Smooth muscle cell (in vitro differentiated cells): ENCODE measurements at regions not wholly inside any gene's neighbourhood (a gene's known extent, or its start where the extent isn't known, plus 50 kb on each side); places are given as distances from the start of the nearest gene placed in this dataset.

ENCODE experiments used
- DNase-seq: peaks from one replicate; lab custom pipeline; 2025; ENCODE audit not compliant: unreplicated experiment; lab: John Stamatoyannopoulos, UW
- H2AFZ ChIP-seq: fragments of 200-600 bp; sonication (generic); 2 replicates; pipeline ENCODE4 v1.6.0; 2016; ENCODE audit warnings: antibody characterized with exemption, low read depth, mild to moderate bottlenecking
- H3F3A ChIP-seq: fragments of 200-600 bp; sonication (generic); 2 replicates; pipeline ENCODE4 v1.6.0; 2017; ENCODE audit warnings: antibody characterized with exemption, low read depth
- H3K27ac ChIP-seq: fragments of 200-600 bp; sonication (generic); 2 replicates; pipeline ENCODE4 v1.5.1; 2016; ENCODE audit warnings: low read depth, mild to moderate bottlenecking
- H3K27me3 ChIP-seq: fragments of 200-600 bp; sonication (generic); 2 replicates; pipeline ENCODE4 v1.6.1; 2016; ENCODE audit warnings: low read depth, mild to moderate bottlenecking
- H3K36me3 ChIP-seq: fragments of 200-600 bp; sonication (generic); 2 replicates; pipeline ENCODE4 v1.5.1; 2016; ENCODE audit warnings: low read depth
- H3K4me1 ChIP-seq: fragments of 200-600 bp; sonication (generic); 2 replicates; pipeline ENCODE4 v1.5.1; 2016; ENCODE audit warnings: low read depth
- H3K4me2 ChIP-seq: fragments of 200-600 bp; sonication (generic); 2 replicates; pipeline ENCODE4 v1.6.0; 2016; ENCODE audit warnings: mild to moderate bottlenecking
- H3K4me3 ChIP-seq: fragments of 200-600 bp; sonication (generic); 2 replicates; pipeline ENCODE4 v1.5.1; 2016; ENCODE audit warnings: mild to moderate bottlenecking
- H3K79me2 ChIP-seq: fragments of 200-600 bp; sonication (generic); 2 replicates; pipeline ENCODE4 v1.6.0; 2016; ENCODE audit warnings: low read depth, mild to moderate bottlenecking
- H3K9ac ChIP-seq: fragments of 200-600 bp; sonication (generic); 2 replicates; pipeline ENCODE4 v1.6.0; 2016; ENCODE audit warnings: low read depth
- H3K9me3 ChIP-seq: fragments of 200-600 bp; sonication (generic); replicated peaks from 2 replicates; pipeline ENCODE4 v1.5.1; 2016; ENCODE audit warnings: low read depth
- H4K20me1 ChIP-seq: fragments of 200-600 bp; sonication (generic); 2 replicates; pipeline ENCODE4 v1.6.0; 2016; ENCODE audit warnings: low read depth
- WGBS: methylation state at CpG from one replicate; pipeline ENCODE4 v1.1.7; 2016; ENCODE audit warnings: low lambda C conversion rate; 5-methylcytosine and 5-hydroxymethylcytosine counted together
- TF ChIP-seq, protein P1 (sequence below): fragments of 200-600 bp; sonication (generic); IDR thresholded peaks from 2 replicates; pipeline ENCODE4 v1.5.1; 2017; ENCODE audit warnings: borderline replicate concordance, mild to moderate bottlenecking, antibody characterized with exemption; ENCODE audit not compliant: insufficient read depth, poor library complexity, severe bottlenecking

DNA sequence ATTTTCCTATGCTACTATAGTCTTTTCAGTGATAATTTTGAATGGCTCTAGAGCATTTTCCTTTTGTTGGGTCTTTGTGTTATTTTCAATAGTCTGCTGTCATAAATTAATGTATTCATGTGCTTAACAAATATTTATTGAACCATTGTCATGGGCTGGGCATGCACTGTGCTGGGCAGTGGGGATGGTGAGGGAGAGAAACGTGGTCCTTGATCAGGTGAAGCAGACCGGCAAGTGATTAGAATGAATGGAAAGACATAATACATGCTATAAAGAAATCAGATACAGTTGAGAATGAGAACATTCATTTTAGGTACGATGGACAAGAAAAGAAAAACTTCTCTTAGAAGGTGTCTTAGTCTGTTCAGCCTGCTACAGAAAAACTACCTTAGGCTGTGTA lies 66.1 kb downstream of the KIF4B start:
- Histone ChIP-seq H3K9ac (no peak overlapping the region), H3K4me2 (no peak overlapping the region), H3K4me3 (no peak overlapping the region), H3K27me3 (no peaks in the 10 kb centered on the region), H3K79me2 (no peaks in the 10 kb centered on the region), H3K9me3 (no peaks in the 10 kb centered on the region), H3K36me3 (no peaks in the 10 kb centered on the region), H2AFZ (no peak overlapping the region), H3K27ac (no peak overlapping the region), H3F3A (peaks cover 4% of the 10 kb centered on the region), H4K20me1 (no peaks in the 10 kb centered on the region), H3K4me1 (peaks cover 9% of the 10 kb centered on the region)
- TF ChIP-seq, protein P1, sequence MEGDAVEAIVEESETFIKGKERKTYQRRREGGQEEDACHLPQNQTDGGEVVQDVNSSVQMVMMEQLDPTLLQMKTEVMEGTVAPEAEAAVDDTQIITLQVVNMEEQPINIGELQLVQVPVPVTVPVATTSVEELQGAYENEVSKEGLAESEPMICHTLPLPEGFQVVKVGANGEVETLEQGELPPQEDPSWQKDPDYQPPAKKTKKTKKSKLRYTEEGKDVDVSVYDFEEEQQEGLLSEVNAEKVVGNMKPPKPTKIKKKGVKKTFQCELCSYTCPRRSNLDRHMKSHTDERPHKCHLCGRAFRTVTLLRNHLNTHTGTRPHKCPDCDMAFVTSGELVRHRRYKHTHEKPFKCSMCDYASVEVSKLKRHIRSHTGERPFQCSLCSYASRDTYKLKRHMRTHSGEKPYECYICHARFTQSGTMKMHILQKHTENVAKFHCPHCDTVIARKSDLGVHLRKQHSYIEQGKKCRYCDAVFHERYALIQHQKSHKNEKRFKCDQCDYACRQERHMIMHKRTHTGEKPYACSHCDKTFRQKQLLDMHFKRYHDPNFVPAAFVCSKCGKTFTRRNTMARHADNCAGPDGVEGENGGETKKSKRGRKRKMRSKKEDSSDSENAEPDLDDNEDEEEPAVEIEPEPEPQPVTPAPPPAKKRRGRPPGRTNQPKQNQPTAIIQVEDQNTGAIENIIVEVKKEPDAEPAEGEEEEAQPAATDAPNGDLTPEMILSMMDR = no peak
- DNase-seq = no peak
- WGBS = 84% methylated on average over 3 of the region's 3 CpGs

GRCh38 chr5:155080721-155081120 lies 67.2 kb downstream of the KIF4B start:
- no peaks in the 10 kb centered on the region for H3K27me3 ChIP-seq
- no peak overlapping the region for H3K27ac ChIP-seq
- DNase-seq = no peak
- H3K36me3 ChIP-seq = no peaks in the 10 kb centered on the region
- 74% methylated on average over 3 of the region's 3 CpGs for WGBS
- no peaks in the 10 kb centered on the region for H3K79me2 ChIP-seq
- no peaks in the 10 kb centered on the region for H4K20me1 ChIP-seq
- TF ChIP-seq, protein P1 = no peak
- no peak overlapping the region for H3K9ac ChIP-seq
- no peak overlapping the region for H3K4me3 ChIP-seq
- no peaks in the 10 kb centered on the region for H3K9me3 ChIP-seq
- no peak overlapping the region for H3K4me2 ChIP-seq
- H2AFZ ChIP-seq = no peak overlapping the region
- peaks cover 9% of the 10 kb centered on the region for H3K4me1 ChIP-seq
- H3F3A ChIP-seq = peaks cover 8% of the 10 kb centered on the region

- Histone ChIP-seq H3K27me3 (no peaks in the 10 kb centered on the region), H3K4me3 (no peak overlapping the region), H2AFZ (peak overlapping the region; percentile 80), H3F3A (peaks cover 8% of the 10 kb centered on the region), H3K27ac (peak overlapping the region; percentile 45), H3K4me1 (peaks cover 9% of the 10 kb centered on the region), H4K20me1 (no peaks in the 10 kb centered on the region), H3K9me3 (no peaks in the 10 kb centered on the region), H3K9ac (no peak overlapping the region), H3K4me2 (peak overlapping the region; percentile 51), H3K79me2 (no peaks in the 10 kb centered on the region), H3K36me3 (no peaks in the 10 kb centered on the region)
- WGBS = 65% methylated on average over 3 of the region's 3 CpGs
- TF ChIP-seq, protein P1 = no peak
- no peak for DNase-seq
Observed at GRCh38 chr5:155081618-155082017, 68.1 kb downstream of the KIF4B start.

- Histone ChIP-seq H3F3A (peaks cover 12% of the 10 kb centered on the region), H3K9ac (no peak overlapping the region), H3K79me2 (no peaks in the 10 kb centered on the region), H3K4me3 (no peak overlapping the region), H3K4me2 (peak overlapping the region; percentile 51), H3K4me1 (peaks cover 11% of the 10 kb centered on the region), H3K36me3 (no peaks in the 10 kb centered on the region), H2AFZ (peak overlapping the region; percentile 80), H3K9me3 (no peaks in the 10 kb centered on the region), H3K27ac (peak overlapping the region; percentile 45), H4K20me1 (no peaks in the 10 kb centered on the region), H3K27me3 (no peaks in the 10 kb centered on the region)
- DNase-seq = no peak
- WGBS = 24% methylated on average over 4 of the region's 4 CpGs
- TF ChIP-seq, protein P1 = no peak
Observed at GRCh38 chr5:155082401-155082800, 68.8 kb downstream of the KIF4B start.
